Skeletal muscle cell (primary cell): ENCODE measurements at regions not wholly inside any gene's neighbourhood (a gene's known extent, or its start where the extent isn't known, plus 50 kb on each side); places are given as distances from the start of the nearest gene placed in this dataset.

Source experiments
- DNase-seq: peaks from one replicate; pipeline ENCODE4 v3.0.0-alpha.2; 2010; ENCODE audit warnings: low read depth
- H3K4me3 ChIP-seq: 2 replicates; pipeline ENCODE4 v1.5.1; 2011; ENCODE audit warnings: low read depth, mild to moderate bottlenecking, control low read depth, low read length, moderate library complexity

- no peak overlapping the region for H3K4me3 ChIP-seq
- DNase-seq, result no peak
Measured at GRCh38 chr13:46996316-46997030, 99.6 kb upstream of the HTR2A start.

GRCh38 chr13:46995874-46996273, 99.0 kb upstream of the HTR2A start:
- H3K4me3 ChIP-seq, result no peak overlapping the region
- no peak for DNase-seq

- H3K4me3 ChIP-seq, result no peak overlapping the region
- no peak for DNase-seq
Measured at GRCh38 chr13:46994492-46994891, 97.6 kb upstream of the HTR2A start.

GRCh38 chr13:46992383-46992952, 95.6 kb upstream of the HTR2A start:
- DNase-seq, result no peak

GRCh38 chr13:46983881-46984280, 87.0 kb upstream of the HTR2A start:
- DNase-seq, result no peak
- no peak overlapping the region for H3K4me3 ChIP-seq

More at GRCh38 chr13:46992383-46992952, 95.6 kb upstream of the HTR2A start:
- H3K4me3 ChIP-seq, result no peak overlapping the region

GRCh38 chr13:46982856-46983582, 86.2 kb upstream of the HTR2A start:
- no peak for DNase-seq
- H3K4me3 ChIP-seq, result no peak overlapping the region

GRCh38 chr13:46975173-46975572, 78.3 kb upstream of the HTR2A start:
- no peak overlapping the region for H3K4me3 ChIP-seq
- DNase-seq, result no peak

GRCh38 chr13:46968450-46968849, 71.6 kb upstream of the HTR2A start:
- no peak for DNase-seq
- no peak overlapping the region for H3K4me3 ChIP-seq

GRCh38 chr13:46964789-46965527, 68.1 kb upstream of the HTR2A start:
- no peak overlapping the region for H3K4me3 ChIP-seq
- DNase-seq, result no peak

- no peak for DNase-seq
- H3K4me3 ChIP-seq, result no peak overlapping the region
Measured at GRCh38 chr13:46963904-46964303, 67.1 kb upstream of the HTR2A start.

- DNase-seq, result no peak
- H3K4me3 ChIP-seq, result no peak overlapping the region
Measured at GRCh38 chr13:46962281-46962941, 65.6 kb upstream of the HTR2A start.

- peak; percentile 72 for DNase-seq
- no peak overlapping the region for H3K4me3 ChIP-seq
Measured at GRCh38 chr13:46961719-46962118, 64.9 kb upstream of the HTR2A start.

GRCh38 chr13:46953941-46954340, 57.1 kb upstream of the HTR2A start:
- DNase-seq, result no peak
- H3K4me3 ChIP-seq, result no peak overlapping the region

- no peak for DNase-seq
- no peak overlapping the region for H3K4me3 ChIP-seq
Measured at GRCh38 chr13:46953331-46953730, 56.5 kb upstream of the HTR2A start.

GRCh38 chr13:46951516-46951915, 54.7 kb upstream of the HTR2A start:
- no peak for DNase-seq
- H3K4me3 ChIP-seq, result no peak overlapping the region

GRCh38 chr13:46949211-46949610, 52.4 kb upstream of the HTR2A start:
- H3K4me3 ChIP-seq, result no peak overlapping the region
- no peak for DNase-seq

GRCh38 chr13:46948338-46948737, 51.5 kb upstream of the HTR2A start:
- H3K4me3 ChIP-seq, result no peak overlapping the region
- no peak for DNase-seq

GRCh38 chr13:46947425-46948191, 50.8 kb upstream of the HTR2A start:
- no peak for DNase-seq
- H3K4me3 ChIP-seq, result no peak overlapping the region
